NT2/D1 (cell line): ENCODE measurements at regions not wholly inside any gene's neighbourhood (a gene's known extent, or its start where the extent isn't known, plus 50 kb on each side); places are given as distances from the start of the nearest gene placed in this dataset.
"Not testable (repeated sequence)": the region's sequence is repeated elsewhere in the genome, so short reads cannot be mapped to it uniquely, and the experiment has no call there.

ENCODE experiments used
- DNase-seq: peaks from one replicate; pipeline ENCODE4 v3.0.0-alpha.2; 2011; ENCODE audit warnings: low read depth, low spot score
- H3K27me3 ChIP-seq: 2 replicates; pipeline ENCODE4 v1.6.0; 2011; ENCODE audit warnings: mild to moderate bottlenecking; ENCODE audit not compliant: insufficient read length, insufficient read depth
- H3K36me3 ChIP-seq: 2 replicates; pipeline ENCODE4 v1.6.1; 2011; ENCODE audit warnings: mild to moderate bottlenecking, low read length, mixed read lengths; ENCODE audit not compliant: insufficient read depth, insufficient read length
- H3K4me1 ChIP-seq: 2 replicates; pipeline ENCODE4 v1.5.1; 2011; ENCODE audit not compliant: insufficient read depth, insufficient read length
- H3K4me3 ChIP-seq: 2 replicates; pipeline ENCODE4 v1.5.1; 2011; ENCODE audit warnings: low read depth; ENCODE audit not compliant: insufficient read length
- H3K9ac ChIP-seq: 2 replicates; pipeline ENCODE4 v1.6.0; 2011; ENCODE audit warnings: low read depth; ENCODE audit not compliant: insufficient read length
- H3K9me3 ChIP-seq: 2 replicates; pipeline ENCODE4 v1.5.1; 2011; ENCODE audit warnings: mild to moderate bottlenecking, low read length; ENCODE audit not compliant: insufficient read depth
- SUZ12 ChIP-seq: IDR thresholded peaks from 2 replicates; pipeline ENCODE4 v1.6.1; 2011; ENCODE audit not compliant: insufficient read length, insufficient read depth; ENCODE audit errors: extremely low read depth
- YY1 ChIP-seq: IDR thresholded peaks from 2 replicates; pipeline ENCODE4 v1.6.1; 2011; ENCODE audit not compliant: insufficient read length, insufficient read depth
- ZNF274 ChIP-seq: IDR thresholded peaks from 2 replicates; pipeline ENCODE4 v1.6.1; 2011; ENCODE audit warnings: mild to moderate bottlenecking, low read depth, low read length

- H3K36me3 ChIP-seq = no peaks in the 10 kb centered on the region
- DNase-seq = no peak
- H3K27me3 ChIP-seq = no peaks in the 10 kb centered on the region
- no peaks in the 10 kb centered on the region for H3K9me3 ChIP-seq
- no peak overlapping the region for H3K9ac ChIP-seq
- no peak overlapping the region for H3K4me3 ChIP-seq
- TF ChIP-seq ZNF274 = no peak
- TF ChIP-seq YY1 = no peak
- no peak for TF ChIP-seq SUZ12
- no peaks in the 10 kb centered on the region for H3K4me1 ChIP-seq
Observed at GRCh38 chr2:228592925-228593324, 411.4 kb upstream of the SPHKAP start.

- no peaks in the 10 kb centered on the region for H3K4me1 ChIP-seq
- no peaks in the 10 kb centered on the region for H3K27me3 ChIP-seq
- H3K9ac ChIP-seq = no peak overlapping the region
- DNase-seq = no peak
- no peak overlapping the region for H3K4me3 ChIP-seq
- no peak for TF ChIP-seq YY1
- TF ChIP-seq ZNF274 = no peak
- no peaks in the 10 kb centered on the region for H3K36me3 ChIP-seq
- H3K9me3 ChIP-seq = no peaks in the 10 kb centered on the region
Observed at GRCh38 chr2:228590681-228591080, 409.2 kb upstream of the SPHKAP start.

- Histone ChIP-seq H3K4me1 (no peaks in the 10 kb centered on the region), H3K4me3 (no peak overlapping the region), H3K27me3 (no peaks in the 10 kb centered on the region), H3K36me3 (no peaks in the 10 kb centered on the region), H3K9me3 (no peaks in the 10 kb centered on the region), H3K9ac (no peak overlapping the region)
- no peak for DNase-seq
- TF ChIP-seq ZNF274 (no peak), YY1 (no peak), SUZ12 (no peak)
Observed at GRCh38 chr2:228589115-228589514, 407.6 kb upstream of the SPHKAP start.

GRCh38 chr2:228581731-228582130 is 400.2 kb upstream of the SPHKAP start:
- TF ChIP-seq SUZ12 (no peak), ZNF274 (no peak), YY1 (no peak)
- no peak overlapping the region for H3K4me3 ChIP-seq
- no peaks in the 10 kb centered on the region for H3K36me3 ChIP-seq
- H3K9ac ChIP-seq = no peak overlapping the region
- H3K4me1 ChIP-seq = no peaks in the 10 kb centered on the region
- DNase-seq = no peak
- no peaks in the 10 kb centered on the region for H3K27me3 ChIP-seq
- H3K9me3 ChIP-seq = no peaks in the 10 kb centered on the region

- Histone ChIP-seq H3K9me3 (no peaks in the 10 kb centered on the region), H3K36me3 (no peaks in the 10 kb centered on the region), H3K4me3 (no peak overlapping the region), H3K9ac (no peak overlapping the region), H3K4me1 (no peaks in the 10 kb centered on the region), H3K27me3 (no peaks in the 10 kb centered on the region)
- no peak for DNase-seq
- TF ChIP-seq YY1 (no peak), SUZ12 (no peak), ZNF274 (no peak)
Observed at GRCh38 chr2:228575897-228576296, 394.4 kb upstream of the SPHKAP start.

GRCh38 chr2:228568275-228568674 is 386.8 kb upstream of the SPHKAP start:
- H3K4me1 ChIP-seq, H3K4me3 ChIP-seq: not testable (repeated sequence)

GRCh38 chr2:228561816-228562215 is 380.3 kb upstream of the SPHKAP start:
- no peak for DNase-seq
- H3K4me3 ChIP-seq = no peak overlapping the region
- no peaks in the 10 kb centered on the region for H3K27me3 ChIP-seq
- H3K9ac ChIP-seq = no peak overlapping the region
- H3K36me3 ChIP-seq = no peaks in the 10 kb centered on the region
- no peaks in the 10 kb centered on the region for H3K9me3 ChIP-seq
- no peaks in the 10 kb centered on the region for H3K4me1 ChIP-seq
- TF ChIP-seq SUZ12 (no peak), YY1 (no peak), ZNF274 (no peak)

More at GRCh38 chr2:228568275-228568674, 386.8 kb upstream of the SPHKAP start:
- DNase-seq, H3K9me3 ChIP-seq, H3K9ac ChIP-seq, H3K27me3 ChIP-seq, H3K36me3 ChIP-seq: not testable (repeated sequence)

- Histone ChIP-seq H3K4me3 (no peak overlapping the region), H3K4me1 (no peaks in the 10 kb centered on the region), H3K27me3 (no peaks in the 10 kb centered on the region), H3K9ac (no peak overlapping the region), H3K36me3 (no peaks in the 10 kb centered on the region), H3K9me3 (no peaks in the 10 kb centered on the region)
- no peak for TF ChIP-seq ZNF274
- TF ChIP-seq SUZ12 = no peak
- no peak for TF ChIP-seq YY1
- DNase-seq = no peak
Observed at GRCh38 chr2:228559774-228560415, 378.4 kb upstream of the SPHKAP start.
